KMS-11 (cell line): ENCODE measurements at regions not wholly inside any gene's neighbourhood (a gene's known extent, or its start where the extent isn't known, plus 50 kb on each side); places are given as distances from the start of the nearest gene placed in this dataset.

ENCODE experiments used
- H2AFZ ChIP-seq: fragments of 200-600 bp; sonication (generic); 2 replicates; pipeline ENCODE4 v1.6.1; 2016; ENCODE audit warnings: antibody characterized with exemption, mixed run types, low read depth
- H3K27ac ChIP-seq: fragments of 200-600 bp; sonication (generic); 2 replicates; pipeline ENCODE4 v1.6.1; 2016; ENCODE audit warnings: mild to moderate bottlenecking, mixed run types
- H3K27me3 ChIP-seq: fragments of 200-600 bp; sonication (generic); 2 replicates; pipeline ENCODE4 v1.6.1; 2017; ENCODE audit warnings: mild to moderate bottlenecking, low read depth, mixed run types, moderate library complexity; ENCODE audit not compliant: insufficient read depth
- H3K36me3 ChIP-seq: fragments of 200-600 bp; sonication (generic); 2 replicates; pipeline ENCODE4 v1.6.1; 2017; ENCODE audit warnings: mild to moderate bottlenecking, mixed run types; ENCODE audit not compliant: insufficient read depth
- H3K4me1 ChIP-seq: fragments of 200-600 bp; sonication (generic); 2 replicates; pipeline ENCODE4 v1.6.1; 2016; ENCODE audit warnings: mild to moderate bottlenecking, low read depth, mixed run types; ENCODE audit not compliant: poor library complexity, severe bottlenecking
- H3K4me2 ChIP-seq: fragments of 200-600 bp; sonication (generic); 2 replicates; pipeline ENCODE4 v1.7.0; 2016; ENCODE audit warnings: mild to moderate bottlenecking, mixed run types
- H3K4me3 ChIP-seq: fragments of 200-600 bp; sonication (generic); IDR thresholded peaks from 2 replicates; pipeline ENCODE4 v1.6.1; 2017; ENCODE audit warnings: low read depth, low read length, mixed read lengths; ENCODE audit not compliant: insufficient read depth
- H3K79me2 ChIP-seq: fragments of 200-600 bp; sonication (generic); 2 replicates; pipeline ENCODE4 v1.6.1; 2016; ENCODE audit warnings: low read depth, mixed run types; ENCODE audit not compliant: insufficient read depth
- H3K9ac ChIP-seq: fragments of 200-600 bp; sonication (generic); 2 replicates; pipeline ENCODE4 v1.6.1; 2016; ENCODE audit warnings: mild to moderate bottlenecking, mixed run types
- H4K20me1 ChIP-seq: fragments of 200-600 bp; sonication (generic); 2 replicates; pipeline ENCODE4 v1.6.1; 2016; ENCODE audit warnings: mild to moderate bottlenecking, mixed run types; ENCODE audit not compliant: insufficient read depth
- TF ChIP-seq, protein P1 (sequence below): fragments of 200-600 bp; sonication (generic); conservative IDR thresholded peaks from 2 replicates; pipeline ENCODE4 v1.6.1; 2017; ENCODE audit warnings: low read depth, mild to moderate bottlenecking, antibody characterized with exemption, low read length, moderate library complexity, mixed read lengths

DNA sequence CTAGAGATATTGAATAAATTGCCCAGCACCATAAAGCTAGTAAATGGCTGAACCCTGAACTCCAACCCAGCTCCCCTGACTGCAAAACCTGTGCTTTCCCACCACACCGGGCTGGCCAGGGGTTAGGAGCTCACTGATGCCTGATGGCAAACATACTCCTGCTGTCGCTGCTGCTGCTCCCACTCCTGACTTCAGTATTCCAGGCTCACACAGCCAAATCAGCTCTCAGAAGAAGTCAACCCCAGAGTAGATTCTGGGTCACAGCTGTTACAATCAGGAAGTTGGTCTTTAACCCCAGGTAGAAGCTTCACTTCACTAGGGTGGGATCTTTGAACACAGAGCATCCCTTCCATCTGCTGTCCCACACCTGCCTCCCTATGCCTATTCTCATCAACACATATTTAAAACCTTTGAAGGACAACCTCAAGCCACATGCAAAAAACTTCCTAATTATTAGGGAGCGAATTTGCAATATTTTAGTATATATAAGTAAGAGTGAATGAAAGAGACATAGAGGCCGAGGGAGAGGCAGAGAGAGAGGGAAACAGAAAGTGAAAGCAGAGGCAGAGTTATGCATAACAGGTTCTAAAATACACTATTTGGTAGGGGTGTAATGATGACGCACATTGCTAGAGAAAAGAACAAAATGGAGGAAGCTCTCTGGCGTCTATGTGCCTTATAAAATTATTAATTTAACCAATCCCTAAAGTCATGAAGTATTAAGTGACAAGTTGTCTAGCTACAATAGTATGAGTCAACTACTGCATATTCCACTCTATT lies 99.4 kb upstream of the SERP2 start:
- peaks cover 7% of the 10 kb centered on the region for H3K4me1 ChIP-seq
- H3K36me3 ChIP-seq = no peaks in the 10 kb centered on the region
- no peaks in the 10 kb centered on the region for H3K79me2 ChIP-seq
- no peaks in the 10 kb centered on the region for H4K20me1 ChIP-seq
- TF ChIP-seq, protein P1, sequence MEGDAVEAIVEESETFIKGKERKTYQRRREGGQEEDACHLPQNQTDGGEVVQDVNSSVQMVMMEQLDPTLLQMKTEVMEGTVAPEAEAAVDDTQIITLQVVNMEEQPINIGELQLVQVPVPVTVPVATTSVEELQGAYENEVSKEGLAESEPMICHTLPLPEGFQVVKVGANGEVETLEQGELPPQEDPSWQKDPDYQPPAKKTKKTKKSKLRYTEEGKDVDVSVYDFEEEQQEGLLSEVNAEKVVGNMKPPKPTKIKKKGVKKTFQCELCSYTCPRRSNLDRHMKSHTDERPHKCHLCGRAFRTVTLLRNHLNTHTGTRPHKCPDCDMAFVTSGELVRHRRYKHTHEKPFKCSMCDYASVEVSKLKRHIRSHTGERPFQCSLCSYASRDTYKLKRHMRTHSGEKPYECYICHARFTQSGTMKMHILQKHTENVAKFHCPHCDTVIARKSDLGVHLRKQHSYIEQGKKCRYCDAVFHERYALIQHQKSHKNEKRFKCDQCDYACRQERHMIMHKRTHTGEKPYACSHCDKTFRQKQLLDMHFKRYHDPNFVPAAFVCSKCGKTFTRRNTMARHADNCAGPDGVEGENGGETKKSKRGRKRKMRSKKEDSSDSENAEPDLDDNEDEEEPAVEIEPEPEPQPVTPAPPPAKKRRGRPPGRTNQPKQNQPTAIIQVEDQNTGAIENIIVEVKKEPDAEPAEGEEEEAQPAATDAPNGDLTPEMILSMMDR = no peak
- no peaks in the 10 kb centered on the region for H3K27me3 ChIP-seq
- peak overlapping the region; percentile 93 for H2AFZ ChIP-seq
- H3K9ac ChIP-seq = peak overlapping the region; percentile 44; the same call in 1 of the 2 replicates
- peak overlapping the region; percentile 46 for H3K27ac ChIP-seq
- H3K4me3 ChIP-seq = no peak overlapping the region
- peak overlapping the region; percentile 90 for H3K4me2 ChIP-seq

DNA sequence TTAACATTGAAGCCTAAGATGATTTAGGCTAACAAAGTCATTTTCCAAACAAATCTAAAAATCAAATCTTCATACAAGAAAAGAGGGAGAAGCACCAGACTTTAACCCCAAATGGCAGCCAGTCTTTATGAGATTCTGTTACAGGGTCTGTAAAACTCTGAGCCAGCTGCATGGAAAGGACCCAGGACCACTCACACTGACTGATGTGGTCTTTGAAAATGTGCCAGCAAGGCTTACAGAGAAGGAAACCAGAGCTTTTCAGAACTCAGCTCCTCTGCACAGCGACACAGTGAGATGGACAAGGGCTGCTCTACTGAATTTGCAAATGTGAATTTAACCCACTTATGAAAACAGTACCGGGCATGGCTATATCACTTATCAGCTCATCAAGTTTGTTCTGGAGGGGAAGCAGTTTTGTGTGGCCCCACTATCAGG lies 98.8 kb upstream of the SERP2 start:
- H2AFZ ChIP-seq = peak overlapping the region; percentile 93
- peaks cover 7% of the 10 kb centered on the region for H3K4me1 ChIP-seq
- no peaks in the 10 kb centered on the region for H3K79me2 ChIP-seq
- TF ChIP-seq, protein P1 = no peak
- peak overlapping the region; percentile 46 for H3K27ac ChIP-seq
- H3K4me3 ChIP-seq = no peak overlapping the region
- no peaks in the 10 kb centered on the region for H4K20me1 ChIP-seq
- peak overlapping the region; percentile 44; the same call in 1 of the 2 replicates for H3K9ac ChIP-seq
- H3K36me3 ChIP-seq = no peaks in the 10 kb centered on the region
- no peaks in the 10 kb centered on the region for H3K27me3 ChIP-seq
- H3K4me2 ChIP-seq = peak overlapping the region; percentile 90

- Histone ChIP-seq H3K4me3 (no peak overlapping the region), H2AFZ (peak overlapping the region; percentile 93; the same call in 1 of the 2 replicates)
These were observed 98.2 kb upstream of the SERP2 start for GRCh38 chr13:44275381-44275780.

DNA sequence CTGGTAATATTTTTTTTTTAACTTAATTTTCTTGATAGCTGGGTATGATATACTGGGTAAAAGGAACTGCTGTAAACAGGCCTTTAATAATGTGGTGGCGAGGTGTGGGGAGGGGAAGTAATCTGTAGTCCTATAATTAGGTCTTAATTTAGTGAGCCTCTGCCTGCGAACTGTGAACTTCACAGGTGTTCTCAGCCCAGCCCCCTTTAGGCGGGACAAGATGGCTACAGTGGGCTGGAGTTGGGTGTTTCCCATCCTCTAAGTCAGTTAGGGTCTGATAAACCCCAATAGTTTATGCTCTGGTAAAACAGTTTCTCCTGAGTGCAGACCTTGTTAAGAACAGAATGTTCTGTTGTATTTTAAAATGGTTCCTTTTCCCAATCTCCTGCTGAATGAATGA lies 97.6 kb upstream of the SERP2 start:
- Histone ChIP-seq H4K20me1 (no peaks in the 10 kb centered on the region), H3K4me3 (no peak overlapping the region), H3K4me2 (no peak overlapping the region), H3K36me3 (no peaks in the 10 kb centered on the region), H3K4me1 (peaks cover 7% of the 10 kb centered on the region), H3K27me3 (no peaks in the 10 kb centered on the region), H3K27ac (no peak overlapping the region), H3K9ac (no peak overlapping the region), H3K79me2 (no peaks in the 10 kb centered on the region), H2AFZ (no peak overlapping the region)
- TF ChIP-seq, protein P1 = no peak

More at GRCh38 chr13:44275381-44275780, 98.2 kb upstream of the SERP2 start:
- Histone ChIP-seq H3K9ac (no peak overlapping the region), H3K4me2 (no peak overlapping the region), H4K20me1 (no peaks in the 10 kb centered on the region), H3K27me3 (no peaks in the 10 kb centered on the region), H3K4me1 (peaks cover 7% of the 10 kb centered on the region), H3K79me2 (no peaks in the 10 kb centered on the region), H3K36me3 (no peaks in the 10 kb centered on the region), H3K27ac (no peak overlapping the region)
- TF ChIP-seq, protein P1 = no peak
